ENCODE measurements at regions not wholly inside any gene's neighbourhood (a gene's known extent, or its start where the extent isn't known, plus 50 kb on each side); places are given as distances from the start of the nearest gene placed in this dataset.

- no peak for DNase-seq
- no peaks in the 10 kb centered on the region for H3K36me3 Mint-ChIP-seq (ENCODE audit: low read depth)
- peaks cover 5% of the 10 kb centered on the region for H3K4me1 Mint-ChIP-seq
- no peaks in the 10 kb centered on the region for H3K9me3 Mint-ChIP-seq
- H3K27ac Mint-ChIP-seq: no peak overlapping the region
- no peak overlapping the region for H3K4me3 Mint-ChIP-seq
- no peaks in the 10 kb centered on the region for H3K27me3 Mint-ChIP-seq (ENCODE audit: low read depth, poor library complexity)
- no peak for TF ChIP-seq CTCF (IDR thresholded peaks at IDR 0.05)
These were observed 102.6 kb upstream of the ZPLD1 start for GRCh38 chr3:102332205-102332604.

- no peak for DNase-seq
- H3K36me3 Mint-ChIP-seq (ENCODE audit: low read depth): no peaks in the 10 kb centered on the region
- no peaks in the 10 kb centered on the region for H3K9me3 Mint-ChIP-seq
- peaks cover 5% of the 10 kb centered on the region for H3K4me1 Mint-ChIP-seq
- H3K27me3 Mint-ChIP-seq (ENCODE audit: low read depth, poor library complexity): no peaks in the 10 kb centered on the region
- TF ChIP-seq CTCF (IDR thresholded peaks at IDR 0.05): no peak
- no peak overlapping the region for H3K27ac Mint-ChIP-seq
- H3K4me3 Mint-ChIP-seq: no peak overlapping the region
These were observed 101.9 kb upstream of the ZPLD1 start for GRCh38 chr3:102332934-102333333.

DNA sequence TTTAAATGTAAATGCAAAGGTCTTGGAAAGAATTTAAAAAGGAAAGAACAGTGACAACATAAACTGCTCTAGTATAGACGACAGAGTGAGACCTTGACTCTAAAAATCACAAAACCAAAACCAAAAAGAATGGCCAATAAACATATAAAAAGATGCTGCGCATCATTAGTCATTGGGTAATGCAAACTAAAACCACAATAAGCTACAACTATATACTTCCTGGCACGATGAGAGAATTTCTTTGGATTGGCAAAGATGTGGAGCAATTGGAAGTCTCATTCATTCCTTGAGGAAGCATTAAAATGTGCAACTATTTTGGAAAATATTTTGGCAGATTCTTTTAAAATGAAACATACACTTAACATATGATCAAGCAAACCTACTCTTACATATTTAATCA lies 98.7 kb upstream of the ZPLD1 start:
- Mint-ChIP-seq H3K36me3 (ENCODE audit: low read depth) (no peaks in the 10 kb centered on the region), H3K9me3 (no peaks in the 10 kb centered on the region), H3K27me3 (ENCODE audit: low read depth, poor library complexity) (no peaks in the 10 kb centered on the region), H3K4me3 (no peak overlapping the region), H3K27ac (no peak overlapping the region), H3K4me1 (peaks cover 5% of the 10 kb centered on the region)
- TF ChIP-seq CTCF (IDR thresholded peaks at IDR 0.05): no peak
- DNase-seq: no peak

GRCh38 chr3:102339671-102340070 lies 95.1 kb upstream of the ZPLD1 start:
- no peaks in the 10 kb centered on the region for H3K36me3 Mint-ChIP-seq (ENCODE audit: low read depth)
- TF ChIP-seq CTCF (IDR thresholded peaks at IDR 0.05): no peak
- H3K27ac Mint-ChIP-seq: no peak overlapping the region
- no peak overlapping the region for H3K4me3 Mint-ChIP-seq
- no peak for DNase-seq
- H3K4me1 Mint-ChIP-seq: no peaks in the 10 kb centered on the region
- no peaks in the 10 kb centered on the region for H3K9me3 Mint-ChIP-seq
- peaks cover 2% of the 10 kb centered on the region for H3K27me3 Mint-ChIP-seq (ENCODE audit: low read depth, poor library complexity)

GRCh38 chr3:102346897-102347296 lies 87.9 kb upstream of the ZPLD1 start:
- H3K4me1 Mint-ChIP-seq: peaks cover 4% of the 10 kb centered on the region
- no peaks in the 10 kb centered on the region for H3K9me3 Mint-ChIP-seq
- no peak overlapping the region for H3K27ac Mint-ChIP-seq

More at GRCh38 chr3:102346897-102347296, 87.9 kb upstream of the ZPLD1 start:
- peaks cover 4% of the 10 kb centered on the region for H3K27me3 Mint-ChIP-seq (ENCODE audit: low read depth, poor library complexity)
- no peak for DNase-seq
- no peak for TF ChIP-seq CTCF (IDR thresholded peaks at IDR 0.05)
- no peaks in the 10 kb centered on the region for H3K36me3 Mint-ChIP-seq (ENCODE audit: low read depth)
- H3K4me3 Mint-ChIP-seq: no peak overlapping the region
